ENCODE measurements at regions not wholly inside any gene's neighbourhood (a gene's known extent, or its start where the extent isn't known, plus 50 kb on each side); places are given as distances from the start of the nearest gene placed in this dataset.

- no peak overlapping the region for H3K4me2 ChIP-seq
- WGBS (ENCODE audit: missing lambda C conversion rate): 0% methylated on average over 1 of the region's 1 CpG
These were observed 209.0 kb upstream of the GPC6 start for GRCh38 chr13:93017493-93018112.

GRCh38 chr13:93023929-93024328, 202.7 kb upstream of the GPC6 start:
- ATAC-seq (no peak), DNase-seq (ENCODE audit: low read depth in 1 of 2, low spot score in 1 of 2) (no peak), FAIRE-seq (no peak)
- no peaks in the 10 kb centered on the region for H3K4me1 ChIP-seq
- ChIA-PET CTCF (no interaction called here), POLR2A (no interaction called here)
- H3K27ac ChIP-seq: no peak overlapping the region
- H3K4me3 ChIP-seq: no peak overlapping the region
- H3K4me2 ChIP-seq: no peak overlapping the region
- peaks cover 6% of the 10 kb centered on the region; the same call in 1 of the 3 replicates for H3K9me3 ChIP-seq
- WGBS (ENCODE audit: missing lambda C conversion rate): 0% methylated on average over 1 of the region's 1 CpG
- TF ChIP-seq NFE2L2 (conservative IDR thresholded peaks at IDR 0.05; ENCODE audit: low read length): no peak
- TF ChIP-seq ZNF302 (CRISPR knock-in tag; IDR thresholded peaks at IDR 0.05): no peak
- TF ChIP-seq HMGXB4 (CRISPR knock-in tag; IDR thresholded peaks at IDR 0.05; ENCODE audit: borderline replicate concordance): no peak
- no peak for TF ChIP-seq USF2 (IDR thresholded peaks at IDR 0.05)
- TF ChIP-seq HES2 (IDR thresholded peaks at IDR 0.05): no peak
- TF ChIP-seq EHF (CRISPR knock-in tag; IDR thresholded peaks at IDR 0.05): no peak
- no peak for TF ChIP-seq NR3C1 (IDR thresholded peaks at IDR 0.05)
- no peak for TF ChIP-seq ATOH8 (CRISPR knock-in tag; IDR thresholded peaks at IDR 0.05; ENCODE audit: low read depth)
- no peak for TF ChIP-seq ZFP36 (IDR thresholded peaks at IDR 0.05; ENCODE audit: borderline replicate concordance, partially characterized antibody)
- no peak for TF ChIP-seq RCOR1 (IDR thresholded peaks at IDR 0.05; ENCODE audit: low read depth, low read length)
- no peak for TF ChIP-seq KDM1A (IDR thresholded peaks at IDR 0.05; ENCODE audit: low read depth)
- TF ChIP-seq ZC3H11A (IDR thresholded peaks at IDR 0.05): no peak
- no peak for TF ChIP-seq ELK1 (IDR thresholded peaks at IDR 0.05; ENCODE audit: low read depth, low read length)
- TF ChIP-seq EHMT2 (IDR thresholded peaks at IDR 0.05; ENCODE audit: low read depth): no peak
- TF ChIP-seq KDM5A (IDR thresholded peaks at IDR 0.05): no peak
- no peak for TF ChIP-seq ESRRA (IDR thresholded peaks at IDR 0.05; ENCODE audit: borderline replicate concordance, low read length)
- no peak for TF ChIP-seq EP300 (IDR thresholded peaks at IDR 0.05)
- no peak for TF ChIP-seq PHF8 (IDR thresholded peaks at IDR 0.05; ENCODE audit: borderline replicate concordance, low read depth)

More at GRCh38 chr13:93017493-93018112, 209.0 kb upstream of the GPC6 start:
- no peak for DNase-seq (ENCODE audit: low read depth in 1 of 2, low spot score in 1 of 2)
- peaks cover 11% of the 10 kb centered on the region; the same call in 2 of the 3 replicates for H3K9me3 ChIP-seq
- H3K4me1 ChIP-seq: no peaks in the 10 kb centered on the region
- H3K27ac ChIP-seq: no peak overlapping the region
- TF ChIP-seq CHD4 (IDR thresholded peaks at IDR 0.05; ENCODE audit: borderline replicate concordance): no peak
- no peak for TF ChIP-seq ATOH8 (CRISPR knock-in tag; IDR thresholded peaks at IDR 0.05; ENCODE audit: low read depth)
- no peak for TF ChIP-seq REST (IDR thresholded peaks at IDR 0.05)
- TF ChIP-seq FOSB (CRISPR knock-in tag; IDR thresholded peaks at IDR 0.05): no peak
- ChIA-PET POLR2A (no interaction called here), CTCF (interaction anchor here (0.9 kb wide), 1 partner anchor 208 kb away, joined by 4 read pairs; no protein-coding TSS in a partner anchor)
- no peak for FAIRE-seq
- H3K4me3 ChIP-seq: no peak overlapping the region
- no peak for ATAC-seq

Measured in A549 (cell line).